ENCODE measurements at regions not wholly inside any gene's neighbourhood (a gene's known extent, or its start where the extent isn't known, plus 50 kb on each side); places are given as distances from the start of the nearest gene placed in this dataset.
"Not testable (repeated sequence)": the region's sequence is repeated elsewhere in the genome, so short reads cannot be mapped to it uniquely, and the experiment has no call there.

DNA sequence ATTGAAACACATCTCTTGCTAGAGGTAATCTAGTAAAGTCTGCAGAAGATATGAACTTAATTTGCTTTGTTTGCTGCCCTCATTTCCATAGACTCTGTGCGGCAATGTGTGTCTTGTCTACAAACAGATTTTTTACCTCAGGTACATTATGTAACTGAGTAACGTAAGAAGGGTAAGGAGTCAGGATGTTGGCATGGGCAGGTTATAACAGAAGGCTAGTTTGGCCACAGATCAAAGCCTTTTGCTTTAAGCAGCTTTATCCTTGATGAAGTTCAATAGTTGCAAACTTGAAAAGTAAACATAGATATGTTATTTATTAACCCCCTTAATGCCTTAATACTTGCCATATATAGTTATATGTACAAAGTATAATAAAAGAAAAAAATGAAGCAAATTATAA is 391.6 kb upstream of the FKBP1C start:
- Mint-ChIP-seq H3K27ac (no peak overlapping the region), H3K9me3 (peaks cover 1 to 11% (median 8%) of the 10 kb centered on the region in 3 donors), H3K36me3 (no peaks in the 10 kb centered on the region), H3K4me1 (no peaks in the 10 kb centered on the region), H3K4me3 (no peak overlapping the region), H3K27me3 (no peaks in the 10 kb centered on the region)

DNA sequence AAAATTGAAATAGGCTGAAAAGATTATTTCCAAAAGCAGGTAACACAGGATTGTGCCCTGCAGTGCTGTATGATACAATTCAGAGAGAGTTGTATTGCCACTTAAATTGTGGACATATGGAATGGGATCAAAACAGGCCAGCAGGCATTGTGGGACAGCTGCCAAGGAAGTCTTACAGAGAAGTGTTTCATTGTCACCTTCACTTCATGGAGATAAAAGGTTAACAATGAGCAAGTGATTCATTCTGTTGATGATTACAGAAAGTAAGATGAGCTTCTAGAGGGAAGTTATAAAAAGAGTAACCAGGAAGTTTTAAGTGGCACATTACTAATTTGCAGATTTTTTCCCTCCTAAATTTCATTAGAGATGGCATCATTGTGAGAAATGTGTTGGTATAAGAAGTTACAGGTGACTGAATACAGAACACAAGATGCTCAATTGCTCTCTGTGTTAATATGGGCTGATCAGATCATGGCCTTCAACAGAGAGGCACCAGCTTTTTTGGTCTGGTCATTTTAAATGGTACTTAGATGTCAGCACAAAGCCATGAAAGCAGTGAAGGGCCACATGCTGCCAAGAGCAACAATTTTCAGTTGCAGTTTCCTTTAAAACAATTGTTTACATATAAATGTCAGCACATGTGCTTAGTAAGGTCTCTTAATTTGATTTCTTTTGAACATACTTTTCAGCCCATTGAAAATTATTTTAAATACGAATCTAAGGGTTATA is 402.5 kb upstream of the FKBP1C start:
- Mint-ChIP-seq H3K27ac (no peak overlapping the region), H3K9me3 (peaks cover 0 to 3% (median 0%) of the 10 kb centered on the region in 3 donors), H3K36me3 (peaks cover 1% of the 10 kb centered on the region), H3K4me1 (peaks cover 0 to 1% (median 0%) of the 10 kb centered on the region in 3 donors), H3K27me3 (no peaks in the 10 kb centered on the region), H3K4me3 (no peak overlapping the region)

DNA sequence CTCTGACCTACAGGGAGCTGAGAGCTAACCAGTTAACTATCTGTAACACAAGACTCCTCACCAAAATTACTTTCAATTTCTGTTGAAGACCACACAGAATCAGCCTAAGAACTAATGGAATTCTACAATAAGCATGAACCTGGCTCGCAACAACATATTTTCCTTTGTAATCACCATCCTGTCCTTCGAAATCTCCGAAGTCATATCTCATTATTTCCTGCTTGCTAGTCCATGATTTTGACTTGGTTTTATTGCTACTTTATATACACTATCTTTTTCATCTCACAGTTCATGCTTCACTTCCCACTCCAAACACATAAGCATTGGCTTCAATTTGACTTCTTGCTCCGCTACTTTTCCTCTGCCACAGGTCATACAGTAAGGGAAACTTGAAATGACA is 405.8 kb upstream of the FKBP1C start:
- Mint-ChIP-seq H3K4me3 (no peak overlapping the region), H3K27ac (no peak overlapping the region), H3K9me3 (peaks cover 0 to 5% (median 4%) of the 10 kb centered on the region in 3 donors), H3K36me3 (no peaks in the 10 kb centered on the region), H3K4me1 (peaks cover 0 to 1% (median 0%) of the 10 kb centered on the region in 3 donors), H3K27me3 (no peaks in the 10 kb centered on the region)

DNA sequence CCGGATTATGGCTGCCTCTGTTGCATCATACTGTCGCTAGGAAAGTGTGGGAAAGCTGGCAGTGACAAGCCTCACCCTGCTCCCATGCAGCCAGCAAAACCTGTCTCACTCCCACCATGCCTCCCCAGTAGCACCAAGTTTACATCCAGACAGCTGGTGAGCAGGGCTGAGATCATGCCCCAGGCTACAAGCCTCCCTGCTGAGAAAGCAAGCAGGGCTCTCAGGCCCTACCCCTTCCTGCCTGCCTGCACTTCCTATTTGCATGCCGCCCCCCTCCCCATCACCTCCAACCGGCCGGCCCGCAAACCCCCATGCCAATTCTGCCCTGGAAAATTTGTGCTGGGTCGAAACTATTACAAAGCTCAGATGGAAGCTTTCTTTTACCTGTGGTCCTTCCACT is 408.2 kb upstream of the FKBP1C start:
- Mint-ChIP-seq H3K27me3 (no peaks in the 10 kb centered on the region), H3K9me3 (peaks cover 0 to 5% (median 2%) of the 10 kb centered on the region in 3 donors), H3K36me3 (no peaks in the 10 kb centered on the region), H3K4me3 (no peak overlapping the region), H3K27ac (no peak overlapping the region), H3K4me1 (peaks cover 0 to 1% (median 0%) of the 10 kb centered on the region in 3 donors)

- H3K27me3 Mint-ChIP-seq = no peaks in the 10 kb centered on the region
- no peaks in the 10 kb centered on the region for H3K4me1 Mint-ChIP-seq
- no peaks in the 10 kb centered on the region for H3K36me3 Mint-ChIP-seq
- peaks cover 0 to 12% (median 3%) of the 10 kb centered on the region in 3 donors for H3K9me3 Mint-ChIP-seq
- no peak overlapping the region for H3K4me3 Mint-ChIP-seq
- no peak overlapping the region for H3K27ac Mint-ChIP-seq
Measured at GRCh38 chr6:62797190-62797589, 414.1 kb upstream of the FKBP1C start.

GRCh38 chr6:62775427-62776022 is 435.7 kb upstream of the FKBP1C start:
- H3K27me3 Mint-ChIP-seq = no peaks in the 10 kb centered on the region
- peaks cover 0 to 2% (median 0%) of the 10 kb centered on the region in 3 donors for H3K4me1 Mint-ChIP-seq
- peaks cover 0 to 2% (median 0%) of the 10 kb centered on the region in 3 donors for H3K9me3 Mint-ChIP-seq
- H3K36me3 Mint-ChIP-seq = no peaks in the 10 kb centered on the region
- peak overlapping the region in 1 of 3 donors; percentile 12 for H3K27ac Mint-ChIP-seq
- no peak overlapping the region for H3K4me3 Mint-ChIP-seq

DNA sequence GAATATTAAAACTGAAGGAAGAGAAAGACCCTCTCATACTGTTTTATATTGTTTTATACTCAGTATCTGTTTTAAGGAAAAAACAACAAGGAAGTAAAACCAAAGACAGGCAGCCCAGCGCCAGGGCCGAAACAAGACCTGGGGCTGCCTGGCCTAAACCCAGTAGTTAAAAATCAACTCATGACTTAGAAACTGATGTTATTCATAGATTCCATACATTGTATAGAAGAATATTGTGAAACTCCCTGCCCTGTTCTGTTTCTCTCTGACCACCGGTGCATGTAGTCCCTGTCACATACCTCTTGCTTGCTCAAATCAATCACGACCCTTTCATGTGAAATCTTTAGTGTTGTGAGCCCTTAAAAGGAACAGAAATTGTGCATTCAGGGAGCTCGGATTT is 445.1 kb upstream of the FKBP1C start:
- H3K4me3 Mint-ChIP-seq, H3K9me3 Mint-ChIP-seq, H3K4me1 Mint-ChIP-seq, H3K27ac Mint-ChIP-seq, H3K36me3 Mint-ChIP-seq, H3K27me3 Mint-ChIP-seq: not testable (repeated sequence)

DNA sequence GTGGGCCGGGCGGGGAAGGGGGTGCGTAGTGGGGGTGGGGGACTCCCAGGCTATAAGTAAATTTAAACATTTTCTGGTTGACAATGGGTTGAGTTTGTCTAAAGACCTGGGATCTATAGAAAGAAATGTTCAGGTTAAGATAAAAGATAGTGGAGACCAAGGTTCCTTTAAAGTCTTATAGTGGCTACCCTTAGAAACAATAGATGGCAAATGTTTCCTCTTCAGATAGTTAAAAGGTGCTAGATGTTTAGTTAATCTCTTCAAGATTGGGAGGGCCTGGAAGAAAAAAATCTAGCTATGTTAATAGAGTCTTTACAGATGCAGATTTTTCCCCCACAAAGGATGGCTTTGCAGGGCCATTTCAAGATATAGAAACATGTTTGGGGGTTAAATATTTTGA is 446.4 kb upstream of the FKBP1C start:
- H3K27ac Mint-ChIP-seq = no peak overlapping the region
- no peaks in the 10 kb centered on the region for H3K9me3 Mint-ChIP-seq
- H3K4me1 Mint-ChIP-seq = no peaks in the 10 kb centered on the region
- H3K4me3 Mint-ChIP-seq = no peak overlapping the region
- no peaks in the 10 kb centered on the region for H3K27me3 Mint-ChIP-seq
- no peaks in the 10 kb centered on the region for H3K36me3 Mint-ChIP-seq

DNA sequence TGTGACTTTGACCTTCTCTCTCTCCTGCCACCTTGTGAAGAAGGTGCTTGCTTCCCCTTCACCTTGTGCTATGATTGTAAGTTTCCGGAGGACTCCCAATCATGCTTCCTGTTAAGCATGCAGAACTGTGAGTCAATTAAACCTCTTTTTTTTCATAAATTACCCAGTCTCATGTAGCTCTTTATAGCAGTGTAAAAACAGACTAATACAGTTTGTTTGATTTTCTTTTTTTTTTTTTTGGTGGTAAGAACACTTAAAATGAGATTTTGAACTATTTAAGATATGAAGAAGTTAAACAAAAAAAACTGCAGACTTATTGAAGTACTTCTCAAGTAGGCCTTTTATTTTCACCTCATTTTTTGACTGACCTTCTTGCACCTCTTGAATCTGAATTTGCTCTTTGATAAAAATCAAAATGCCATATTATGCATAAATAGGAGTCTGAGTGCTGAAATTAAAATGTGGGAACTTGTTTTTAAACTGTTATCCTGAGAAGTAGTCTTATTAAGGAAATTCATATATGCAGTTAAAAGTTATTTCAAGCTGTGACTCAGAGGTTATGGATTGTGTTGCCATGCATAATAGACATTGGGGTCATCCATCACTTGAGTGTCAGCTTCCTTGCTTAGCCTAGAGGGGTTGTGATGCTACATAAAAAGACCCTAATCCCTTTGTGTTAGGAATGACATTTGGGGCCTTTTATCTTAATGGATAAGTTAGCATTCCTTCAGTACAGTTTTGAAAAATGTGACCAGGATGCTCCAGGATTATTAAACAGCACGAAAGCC is 447.9 kb upstream of the FKBP1C start:
- no peaks in the 10 kb centered on the region for H3K27me3 Mint-ChIP-seq
- H3K36me3 Mint-ChIP-seq = no peaks in the 10 kb centered on the region
- H3K27ac Mint-ChIP-seq = no peak overlapping the region
- H3K4me1 Mint-ChIP-seq = no peaks in the 10 kb centered on the region
- H3K9me3 Mint-ChIP-seq = no peaks in the 10 kb centered on the region
- no peak overlapping the region for H3K4me3 Mint-ChIP-seq

DNA sequence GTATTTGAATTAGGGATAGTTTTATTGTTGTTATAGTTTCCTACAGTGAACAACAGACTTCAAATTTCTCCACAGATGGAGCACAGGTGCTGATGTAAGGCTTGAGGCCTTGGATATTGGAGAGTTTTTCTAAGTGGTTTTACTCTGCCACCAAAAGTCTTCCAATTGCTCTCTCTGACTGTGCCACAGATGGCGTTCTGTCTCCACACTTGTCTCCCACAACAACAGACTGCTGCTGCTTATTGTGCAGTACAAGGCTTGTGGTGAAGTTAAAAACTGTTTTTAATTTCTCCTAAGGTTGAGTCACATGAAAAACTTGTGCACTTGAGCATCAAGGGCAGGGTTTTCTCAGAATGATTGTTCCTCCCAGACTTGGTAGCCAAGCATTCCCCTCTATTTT is 460.9 kb upstream of the KHDRBS2 start:
- Mint-ChIP-seq H3K4me1 (no peaks in the 10 kb centered on the region), H3K9me3 (no peaks in the 10 kb centered on the region), H3K27me3 (no peaks in the 10 kb centered on the region), H3K4me3 (no peak overlapping the region), H3K36me3 (no peaks in the 10 kb centered on the region), H3K27ac (no peak overlapping the region)

GRCh38 chr6:62746161-62746560 is 460.1 kb upstream of the KHDRBS2 start:
- Mint-ChIP-seq H3K36me3 (no peaks in the 10 kb centered on the region), H3K27ac (no peak overlapping the region), H3K4me1 (no peaks in the 10 kb centered on the region), H3K27me3 (no peaks in the 10 kb centered on the region), H3K9me3 (no peaks in the 10 kb centered on the region), H3K4me3 (no peak overlapping the region)

- Mint-ChIP-seq H3K36me3 (no peaks in the 10 kb centered on the region), H3K27me3 (no peaks in the 10 kb centered on the region), H3K9me3 (peaks cover 0 to 8% (median 0%) of the 10 kb centered on the region in 3 donors), H3K4me1 (no peaks in the 10 kb centered on the region), H3K27ac (no peak overlapping the region), H3K4me3 (no peak overlapping the region)
Measured at GRCh38 chr6:62740596-62740995, 454.6 kb upstream of the KHDRBS2 start.

- no peak overlapping the region for H3K4me3 Mint-ChIP-seq
- H3K36me3 Mint-ChIP-seq = no peaks in the 10 kb centered on the region
- H3K27ac Mint-ChIP-seq = no peak overlapping the region
- peaks cover 0 to 8% (median 2%) of the 10 kb centered on the region in 3 donors for H3K9me3 Mint-ChIP-seq
- no peaks in the 10 kb centered on the region for H3K27me3 Mint-ChIP-seq
- H3K4me1 Mint-ChIP-seq = no peaks in the 10 kb centered on the region
Measured at GRCh38 chr6:62740171-62740570, 454.1 kb upstream of the KHDRBS2 start.

DNA sequence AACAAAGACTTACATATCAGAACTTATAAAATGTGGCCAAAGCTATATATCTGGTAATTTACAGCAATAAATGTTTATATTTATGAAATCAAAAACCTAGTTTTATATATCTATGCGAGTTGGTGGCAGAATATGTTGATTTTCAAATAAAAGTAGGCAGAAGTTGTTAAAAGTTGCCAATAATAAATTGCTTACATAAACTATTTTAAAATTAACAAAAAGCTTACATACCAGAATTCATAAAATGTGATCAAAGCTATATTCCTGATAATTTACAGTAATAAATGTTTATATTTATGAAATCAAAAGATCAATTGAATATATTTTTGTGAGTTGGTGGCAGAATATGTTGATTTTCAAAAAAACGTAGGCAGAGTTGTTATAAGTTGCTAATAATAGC is 451.8 kb upstream of the KHDRBS2 start:
- peaks cover 0 to 8% (median 3%) of the 10 kb centered on the region in 3 donors for H3K9me3 Mint-ChIP-seq
- no peaks in the 10 kb centered on the region for H3K27me3 Mint-ChIP-seq
- no peak overlapping the region for H3K27ac Mint-ChIP-seq
- H3K36me3 Mint-ChIP-seq = no peaks in the 10 kb centered on the region
- H3K4me1 Mint-ChIP-seq = no peaks in the 10 kb centered on the region
- no peak overlapping the region for H3K4me3 Mint-ChIP-seq

DNA sequence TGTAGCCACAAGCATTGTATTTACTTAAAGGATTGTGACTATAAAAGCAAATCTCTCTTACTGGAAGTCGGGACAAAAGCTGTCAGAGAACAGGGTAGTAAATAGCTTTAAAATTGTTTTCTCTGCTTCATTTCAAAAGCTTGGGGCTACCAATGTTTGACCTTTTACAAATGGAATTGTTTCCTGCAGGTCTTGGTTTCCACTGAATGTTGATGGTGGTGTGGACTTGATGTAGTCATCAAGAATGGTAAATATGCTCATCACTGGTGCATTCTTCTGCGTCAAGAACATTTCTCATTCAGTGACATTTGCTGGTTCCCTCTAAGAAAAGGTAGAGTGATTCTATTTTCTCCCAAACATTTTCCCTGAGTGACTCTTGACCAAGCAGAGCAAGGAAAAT is 435.4 kb upstream of the KHDRBS2 start:
- H3K36me3 Mint-ChIP-seq = no peaks in the 10 kb centered on the region
- no peaks in the 10 kb centered on the region for H3K27me3 Mint-ChIP-seq
- no peaks in the 10 kb centered on the region for H3K4me1 Mint-ChIP-seq
- H3K9me3 Mint-ChIP-seq = peaks cover 4 to 13% (median 5%) of the 10 kb centered on the region in 3 donors
- no peak overlapping the region for H3K27ac Mint-ChIP-seq
- no peak overlapping the region for H3K4me3 Mint-ChIP-seq

Measured in IgD-negative memory B cell (primary cell).